Sigmoid colon (tissue), 3 donors: ENCODE measurements at regions not wholly inside any gene's neighbourhood (a gene's known extent, or its start where the extent isn't known, plus 50 kb on each side); places are given as distances from the start of the nearest gene placed in this dataset.

Experiments
- CTCF ChIP-seq, 4 experiments: fragments of 450-650 bp in 3 of 4; fragments of 200-600 bp in 1 of 4; IDR thresholded peaks; one replicate each; pipeline ENCODE4 v1.5.1; 2016 to 2019; ENCODE audit warnings: antibody characterized with exemption in 4 of 4, mild to moderate bottlenecking in 3 of 4, moderate library complexity in 2 of 4
- POLR2A ChIP-seq, 2 donors: fragments of 450-650 bp; IDR thresholded peaks; one replicate each; pipeline ENCODE4 v1.6.1; 2016; ENCODE audit warnings: antibody characterized with exemption in 2 of 2, mild to moderate bottlenecking in 2 of 2, moderate library complexity in 2 of 2

- TF ChIP-seq CTCF (IDR thresholded peaks at IDR 0.05) (no peak), POLR2A (IDR thresholded peaks at IDR 0.05) (no peak)
Observed at GRCh38 chr3:72021531-72021930, 236.6 kb upstream of the PROK2 start.
